Esophagus squamous epithelium (tissue), 4 donors: ENCODE measurements at regions not wholly inside any gene's neighbourhood (a gene's known extent, or its start where the extent isn't known, plus 50 kb on each side); places are given as distances from the start of the nearest gene placed in this dataset.

Experiments used
- POLR2A ChIP-seq, 4 donors: fragments of 450-650 bp; IDR thresholded peaks; one replicate each; pipeline ENCODE4 v1.6.1; 2017; ENCODE audit warnings: antibody characterized with exemption in 4 of 4, mild to moderate bottlenecking in 4 of 4, moderate library complexity in 3 of 4
- TF ChIP-seq, protein P1 (sequence below), 6 experiments: fragments of 450-650 bp in 4 of 6; fragments of 200-600 bp in 2 of 6; sonication (generic) in 2 of 6; IDR thresholded peaks; one replicate each; pipeline ENCODE4 v1.5.1; 2016 to 2019; ENCODE audit warnings: antibody characterized with exemption in 6 of 6, mild to moderate bottlenecking in 4 of 6, moderate library complexity in 4 of 6

DNA sequence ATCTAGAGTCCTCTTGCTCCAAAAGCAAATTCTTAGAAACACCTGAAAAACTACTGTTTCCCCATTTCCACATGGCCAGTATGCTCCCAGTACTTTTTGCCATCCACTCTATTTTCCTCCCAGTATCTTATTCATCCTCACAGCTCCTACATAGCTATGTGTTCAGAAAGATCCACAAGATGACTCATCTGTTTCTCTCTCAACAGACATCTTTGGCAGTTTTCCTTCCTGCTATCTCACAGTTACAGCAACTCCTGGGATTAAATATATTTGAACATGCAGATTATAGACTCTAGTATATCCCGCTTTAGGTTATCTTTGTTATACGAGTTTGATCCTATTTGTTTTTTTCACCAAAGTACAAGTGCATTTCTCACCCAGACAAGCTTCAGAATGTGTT is 675.6 kb upstream of the POT1 start:
- TF ChIP-seq, protein P1, sequence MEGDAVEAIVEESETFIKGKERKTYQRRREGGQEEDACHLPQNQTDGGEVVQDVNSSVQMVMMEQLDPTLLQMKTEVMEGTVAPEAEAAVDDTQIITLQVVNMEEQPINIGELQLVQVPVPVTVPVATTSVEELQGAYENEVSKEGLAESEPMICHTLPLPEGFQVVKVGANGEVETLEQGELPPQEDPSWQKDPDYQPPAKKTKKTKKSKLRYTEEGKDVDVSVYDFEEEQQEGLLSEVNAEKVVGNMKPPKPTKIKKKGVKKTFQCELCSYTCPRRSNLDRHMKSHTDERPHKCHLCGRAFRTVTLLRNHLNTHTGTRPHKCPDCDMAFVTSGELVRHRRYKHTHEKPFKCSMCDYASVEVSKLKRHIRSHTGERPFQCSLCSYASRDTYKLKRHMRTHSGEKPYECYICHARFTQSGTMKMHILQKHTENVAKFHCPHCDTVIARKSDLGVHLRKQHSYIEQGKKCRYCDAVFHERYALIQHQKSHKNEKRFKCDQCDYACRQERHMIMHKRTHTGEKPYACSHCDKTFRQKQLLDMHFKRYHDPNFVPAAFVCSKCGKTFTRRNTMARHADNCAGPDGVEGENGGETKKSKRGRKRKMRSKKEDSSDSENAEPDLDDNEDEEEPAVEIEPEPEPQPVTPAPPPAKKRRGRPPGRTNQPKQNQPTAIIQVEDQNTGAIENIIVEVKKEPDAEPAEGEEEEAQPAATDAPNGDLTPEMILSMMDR (IDR thresholded peaks at IDR 0.05), result no peak
- TF ChIP-seq POLR2A (IDR thresholded peaks at IDR 0.05), result no peak
